Body of pancreas (tissue), 4 donors: ENCODE measurements at regions not wholly inside any gene's neighbourhood (a gene's known extent, or its start where the extent isn't known, plus 50 kb on each side); places are given as distances from the start of the nearest gene placed in this dataset.

Source experiments
- ATAC-seq: fragments of 150-250 bp; one replicate; pipeline ENCODE4 v1.9.1; 2016
- DNase-seq, 4 donors: peaks; one replicate each; pipeline ENCODE4 v3.0.0-alpha.2; 2019
- H3K27ac ChIP-seq, 4 donors: fragments of 200-600 bp; sonication (generic); 1 replicate in 3 of 4; 2 replicates in 1 of 4; pipeline versions ENCODE4 v1.5.1 to v1.6.1; 2016 to 2019; ENCODE audit warnings: mild to moderate bottlenecking in 1 of 4, mixed read lengths in 1 of 4, moderate library complexity in 1 of 4
- H3K27me3 ChIP-seq, 2 donors: fragments of 200-600 bp; sonication (generic); one replicate each; pipeline ENCODE4 v1.6.0; 2016; ENCODE audit warnings: mild to moderate bottlenecking in 1 of 2
- H3K36me3 ChIP-seq, 2 donors: fragments of 200-600 bp; sonication (generic); replicated peaks in 1 of 2; 2 replicates each; pipeline ENCODE4 v1.5.1; 2016; ENCODE audit warnings: low read depth in 2 of 2; ENCODE audit not compliant: insufficient read depth in 1 of 2
- H3K4me1 ChIP-seq: fragments of 200-600 bp; sonication (generic); one replicate; pipeline ENCODE4 v1.6.0; 2016
- H3K4me3 ChIP-seq, 2 donors: fragments of 200-600 bp; sonication (generic); 1 replicate in 1 of 2; 2 replicates in 1 of 2; pipeline ENCODE4 v1.5.1; 2016 to 2019
- H3K9me3 ChIP-seq, 3 donors: fragments of 200-600 bp; sonication (generic); 1 replicate in 2 of 3; 2 replicates in 1 of 3; pipeline ENCODE4 v1.5.1; 2016
- CTCF ChIP-seq, 7 experiments: fragments of 450-650 bp in 4 of 7; fragments of 200-600 bp in 3 of 7; sonication (generic) in 3 of 7; IDR thresholded peaks; one replicate each; pipeline ENCODE4 v1.5.1; 2016 to 2019; ENCODE audit warnings: antibody characterized with exemption in 7 of 7
- POLR2A ChIP-seq, 3 donors: fragments of 450-650 bp; IDR thresholded peaks; one replicate each; pipeline ENCODE4 v1.6.1; 2016; ENCODE audit warnings: antibody characterized with exemption in 3 of 3, mild to moderate bottlenecking in 2 of 3
- WGBS, 2 donors: methylation state at CpG; one replicate each; pipeline ENCODE4 v1.1.5; 2017; 5-methylcytosine and 5-hydroxymethylcytosine counted together
- intact Hi-C: fragments of 100-400 bp; cut with DNase I; formaldehyde crosslinking; loops from one replicate; pipeline ENCODE4 v1.15.1; 2023

DNA sequence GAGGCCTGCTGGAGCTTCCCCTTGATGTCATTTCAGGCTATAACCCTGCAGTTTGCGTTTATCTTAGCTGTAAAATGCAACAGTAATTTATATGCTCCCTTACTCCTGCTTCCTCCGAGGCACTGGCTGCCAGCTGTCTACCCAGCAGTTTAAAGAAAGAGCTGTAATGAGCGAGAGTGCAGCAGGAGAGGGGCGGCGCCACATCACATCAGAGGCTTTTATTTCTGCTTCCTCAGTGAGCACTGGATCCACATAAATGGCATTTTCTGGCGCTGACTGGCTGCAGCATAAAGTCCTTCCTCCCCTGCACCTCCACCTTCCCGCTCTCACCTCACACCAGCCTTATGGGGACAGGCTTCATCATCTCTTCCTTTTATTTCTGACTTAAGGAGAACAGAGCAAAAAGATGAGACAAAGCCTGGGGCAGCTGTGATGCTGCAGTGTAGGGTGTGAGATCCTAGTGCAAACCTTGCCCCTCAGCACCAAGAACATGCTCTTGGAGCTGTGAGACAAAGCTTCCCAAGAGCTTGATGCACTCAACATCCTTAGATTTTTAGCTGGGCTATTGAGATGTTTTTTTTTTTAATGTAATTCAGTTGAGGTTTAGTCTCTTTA, 829.6 kb upstream of the ZNF608 start:
- TF ChIP-seq CTCF (IDR thresholded peaks at IDR 0.05), result no peak
- no peak for TF ChIP-seq POLR2A (IDR thresholded peaks at IDR 0.05)
- H3K4me1 ChIP-seq, result no peaks in the 10 kb centered on the region
- H3K9me3 ChIP-seq, result no peaks in the 10 kb centered on the region
- 60 to 69% methylated on average over 7 of the region's 7 CpGs for WGBS, 2 donors
- DNase-seq (peak in 1 of 4 donors; percentile 14), ATAC-seq (no peak)
- H3K27me3 ChIP-seq, result no peaks in the 10 kb centered on the region
- intact Hi-C loops, result no loop called here
- H3K4me3 ChIP-seq, result no peak overlapping the region
- no peaks in the 10 kb centered on the region for H3K36me3 ChIP-seq
- no peak overlapping the region for H3K27ac ChIP-seq

GRCh38 chr5:125576822-125577221, 830.4 kb upstream of the ZNF608 start:
- Histone ChIP-seq H3K9me3 (no peaks in the 10 kb centered on the region), H3K4me1 (no peaks in the 10 kb centered on the region), H3K27me3 (no peaks in the 10 kb centered on the region), H3K4me3 (no peak overlapping the region), H3K36me3 (no peaks in the 10 kb centered on the region), H3K27ac (no peak overlapping the region)
- no peak for DNase-seq
- no peak for ATAC-seq
- WGBS, 2 donors, result 33 to 48% methylated on average over 3 of the region's 3 CpGs
- TF ChIP-seq POLR2A (IDR thresholded peaks at IDR 0.05) (no peak), CTCF (IDR thresholded peaks at IDR 0.05) (no peak)
- intact Hi-C loops, result no loop called here

DNA sequence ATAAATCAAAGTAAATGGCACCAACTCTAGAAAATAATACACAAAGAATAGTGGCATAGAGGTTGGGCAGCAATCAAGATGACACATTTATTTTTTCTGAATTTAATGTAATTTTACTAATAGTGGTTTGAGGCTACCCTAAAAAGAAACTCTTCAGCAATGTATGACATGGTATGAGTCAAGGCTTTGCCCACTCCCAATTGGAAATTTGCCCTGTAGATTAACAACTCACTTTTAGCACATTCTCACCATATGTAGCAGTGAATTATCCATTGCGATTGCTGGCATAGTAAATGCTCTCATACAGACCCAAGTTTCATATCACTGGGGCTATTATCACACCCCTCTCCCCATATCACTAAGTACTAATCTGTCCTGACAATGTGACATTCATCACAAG, 832.1 kb upstream of the ZNF608 start:
- intact Hi-C loops, result no loop called here
- H3K4me1 ChIP-seq, result no peaks in the 10 kb centered on the region
- H3K36me3 ChIP-seq, result no peaks in the 10 kb centered on the region
- H3K27ac ChIP-seq, result no peak overlapping the region
- H3K9me3 ChIP-seq, result no peaks in the 10 kb centered on the region
- WGBS, 2 donors, result 71 to 93% methylated on average over 1 of the region's 1 CpG
- no peaks in the 10 kb centered on the region for H3K27me3 ChIP-seq
- ATAC-seq, result no peak
- TF ChIP-seq POLR2A (IDR thresholded peaks at IDR 0.05) (no peak), CTCF (IDR thresholded peaks at IDR 0.05) (no peak)
- DNase-seq, result no peak
- no peak overlapping the region for H3K4me3 ChIP-seq

DNA sequence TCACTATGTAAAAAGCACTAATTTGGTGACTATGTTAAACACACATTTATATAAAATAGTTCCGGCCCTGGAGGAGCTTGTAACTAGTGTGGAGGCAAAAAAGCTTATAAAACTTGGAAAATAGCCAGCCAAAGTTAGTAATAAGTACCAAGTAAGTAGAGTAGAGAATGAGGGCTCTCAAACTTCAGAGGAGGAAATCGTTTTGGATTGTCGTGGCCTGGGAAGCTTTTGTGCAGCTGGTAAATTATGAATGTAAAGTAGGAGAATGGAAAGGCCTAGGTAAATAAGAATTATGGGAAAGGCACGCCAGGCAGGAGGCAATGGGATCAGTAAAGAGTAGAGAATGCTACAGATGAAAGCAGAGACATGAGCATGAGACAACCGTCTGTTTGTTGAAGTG, 832.7 kb upstream of the ZNF608 start:
- Histone ChIP-seq H3K36me3 (no peaks in the 10 kb centered on the region), H3K27me3 (no peaks in the 10 kb centered on the region), H3K4me1 (no peaks in the 10 kb centered on the region), H3K9me3 (no peaks in the 10 kb centered on the region), H3K4me3 (no peak overlapping the region), H3K27ac (no peak overlapping the region)
- WGBS, 2 donors, result 70% methylated on average over 5 of the region's 5 CpGs
- DNase-seq (no peak), ATAC-seq (no peak)
- TF ChIP-seq CTCF (IDR thresholded peaks at IDR 0.05), result no peak
- no peak for TF ChIP-seq POLR2A (IDR thresholded peaks at IDR 0.05)
- intact Hi-C loops, result no loop called here

- H3K36me3 ChIP-seq, result no peaks in the 10 kb centered on the region
- no peak overlapping the region for H3K27ac ChIP-seq
- H3K9me3 ChIP-seq, result no peaks in the 10 kb centered on the region
- H3K27me3 ChIP-seq, result no peaks in the 10 kb centered on the region
- DNase-seq (no peak), ATAC-seq (no peak)
- H3K4me1 ChIP-seq, result no peaks in the 10 kb centered on the region
- TF ChIP-seq CTCF (IDR thresholded peaks at IDR 0.05) (no peak), POLR2A (IDR thresholded peaks at IDR 0.05) (no peak)
- intact Hi-C loops, result no loop called here
- no peak overlapping the region for H3K4me3 ChIP-seq
Observed at GRCh38 chr5:125581311-125581710, 834.9 kb upstream of the ZNF608 start.
